ENCODE measurements at regions not wholly inside any gene's neighbourhood (a gene's known extent, or its start where the extent isn't known, plus 50 kb on each side); places are given as distances from the start of the nearest gene placed in this dataset.

DNA sequence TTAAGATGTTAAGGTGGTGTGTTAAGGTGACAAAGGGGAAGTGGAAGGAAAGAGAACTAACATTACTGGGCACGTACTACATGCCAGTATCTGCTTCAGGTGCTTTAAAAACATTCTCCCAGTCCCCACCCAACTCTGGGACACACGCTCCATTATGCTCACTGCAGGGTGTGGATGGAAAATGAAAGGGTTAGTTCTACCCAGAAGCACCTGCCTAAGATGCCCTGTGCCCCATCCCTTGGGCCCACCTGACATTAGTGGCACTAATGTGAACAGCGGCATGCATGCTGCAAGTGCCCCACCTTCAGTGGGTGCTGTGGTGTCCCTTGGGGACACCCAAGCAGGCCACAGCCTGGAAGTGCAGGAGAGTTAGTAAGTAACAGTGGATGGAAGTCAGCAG is 82.9 kb upstream of the CXADR start:
- TF ChIP-seq POLR2A (IDR thresholded peaks at IDR 0.05; ENCODE audit: low read depth, low read length) (no peak), POLR2AphosphoS5 (IDR thresholded peaks at IDR 0.05; ENCODE audit: low read depth, low read length) (no peak), TAF1 (IDR thresholded peaks at IDR 0.05; ENCODE audit: low read depth, low read length) (no peak), POU2F2 (IDR thresholded peaks at IDR 0.05; ENCODE audit: low read depth, low read length) (no peak), SPI1 (IDR thresholded peaks at IDR 0.05; ENCODE audit: low read depth, low read length) (no peak)
